HG02970 (cell line): ENCODE measurements at regions not wholly inside any gene's neighbourhood (a gene's known extent, or its start where the extent isn't known, plus 50 kb on each side); places are given as distances from the start of the nearest gene placed in this dataset.

ENCODE experiments used
- ATAC-seq: cut with Tn5 transposase; IDR thresholded peaks from one replicate; pipeline ENCODE4 v1.9.1; 2021; ENCODE audit warnings: mild to moderate bottlenecking, moderate library complexity, moderate number of reproducible peaks; ENCODE audit not compliant: unreplicated experiment, low FRiP score

DNA sequence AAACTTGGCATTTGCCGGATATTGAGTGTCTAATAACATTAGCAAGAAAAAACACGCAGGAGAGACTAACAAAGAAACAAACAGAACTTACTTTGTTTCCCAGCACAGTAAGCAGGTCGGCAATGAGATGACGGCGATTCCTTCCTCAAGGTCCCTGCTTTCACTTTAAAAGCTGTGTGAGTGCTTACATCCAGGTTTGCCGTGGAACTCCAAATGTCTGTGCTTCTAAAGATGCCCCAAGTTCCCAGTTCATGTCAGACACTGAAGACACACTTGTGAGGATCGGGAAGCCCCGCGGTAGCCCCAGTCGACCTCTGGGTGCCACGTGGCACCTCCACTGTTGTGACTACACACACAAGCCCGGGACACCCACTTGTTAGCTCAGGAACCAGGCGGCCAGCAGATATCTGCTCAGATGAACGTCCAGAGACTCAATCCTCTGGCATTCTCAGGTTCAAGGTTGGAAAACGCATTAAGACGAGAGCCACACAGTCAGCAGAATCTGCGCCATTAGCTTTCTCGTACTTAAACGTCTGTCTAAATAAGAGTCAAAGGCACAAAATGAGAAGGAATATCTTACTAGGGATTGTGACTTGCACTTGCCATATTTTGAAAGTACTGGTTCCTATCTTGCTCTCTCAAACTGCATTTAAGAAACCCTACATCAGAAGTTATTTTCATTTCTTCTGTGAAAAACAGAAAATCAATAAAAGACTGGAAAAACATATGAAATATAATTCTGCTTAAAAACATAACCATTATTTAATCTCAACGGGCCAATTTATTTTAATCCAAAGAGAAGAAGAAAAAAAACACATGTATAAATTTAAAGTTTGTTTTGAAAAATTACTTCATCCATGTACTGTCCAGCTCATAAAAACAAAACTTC lies 207.6 kb upstream of the KLF14 start:
- ATAC-seq = no peak

DNA sequence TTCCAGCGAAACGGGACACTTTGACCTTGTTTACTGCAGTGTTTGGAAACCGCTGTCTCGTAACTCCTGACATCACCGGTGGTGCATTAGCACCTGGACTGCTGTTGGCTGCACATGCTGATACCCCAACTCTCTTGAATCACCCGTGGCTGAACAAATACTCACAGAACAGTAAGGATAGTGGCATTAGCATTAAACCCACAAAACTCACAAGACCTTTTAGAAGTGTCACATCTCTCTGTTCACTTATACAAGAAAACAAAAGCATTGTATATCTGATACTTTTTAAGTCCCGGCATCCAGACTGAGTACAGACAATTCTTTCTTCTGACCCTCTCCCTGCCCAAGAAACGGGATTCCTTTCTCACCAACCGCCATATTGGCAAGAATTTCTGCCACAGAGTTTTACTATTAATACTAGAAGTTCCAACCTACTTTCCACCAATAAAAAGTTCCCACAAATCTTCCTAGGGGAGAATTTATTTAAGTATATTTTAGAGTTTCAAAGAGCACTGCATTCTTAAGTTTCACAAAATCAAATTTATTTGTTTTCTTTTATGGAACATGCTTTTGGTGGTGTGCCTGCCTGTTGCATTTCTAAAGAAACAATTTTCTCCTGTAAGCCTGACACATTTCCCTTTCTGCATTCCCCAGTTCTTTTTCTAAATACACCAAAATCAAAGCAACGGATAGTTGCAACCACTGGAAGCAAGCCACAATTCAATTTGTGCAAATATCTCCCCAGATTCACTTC lies 208.4 kb upstream of the KLF14 start:
- no peak for ATAC-seq

- ATAC-seq = no peak
Measured at GRCh38 chr7:130943336-130943901, 209.4 kb upstream of the KLF14 start.

- no peak for ATAC-seq
Measured at GRCh38 chr7:130943981-130944380, 210.0 kb upstream of the KLF14 start.

- ATAC-seq = no peak
Measured at GRCh38 chr7:130944997-130945396, 211.0 kb upstream of the KLF14 start.

GRCh38 chr7:130945411-130945811 lies 211.4 kb upstream of the KLF14 start:
- no peak for ATAC-seq

DNA sequence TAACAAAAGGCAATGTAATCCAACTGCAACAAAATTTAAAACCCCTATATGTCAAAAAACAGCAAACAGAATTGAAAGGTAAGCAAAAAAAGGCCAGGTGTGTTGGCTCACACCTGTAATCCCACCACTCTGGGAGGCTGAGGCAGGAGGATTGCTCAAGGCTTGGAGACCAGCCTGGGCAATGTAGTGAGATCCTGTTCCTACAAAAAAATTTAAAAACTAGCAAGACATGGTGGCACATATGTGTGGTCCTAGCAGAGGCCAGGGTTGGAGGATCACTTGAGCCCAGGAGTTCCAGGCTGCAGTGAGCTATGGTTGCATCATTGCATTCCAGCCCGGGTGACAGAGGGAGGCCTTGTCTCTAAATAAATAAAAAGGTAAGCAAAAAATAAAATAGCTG lies 212.1 kb upstream of the KLF14 start:
- ATAC-seq = no peak

DNA sequence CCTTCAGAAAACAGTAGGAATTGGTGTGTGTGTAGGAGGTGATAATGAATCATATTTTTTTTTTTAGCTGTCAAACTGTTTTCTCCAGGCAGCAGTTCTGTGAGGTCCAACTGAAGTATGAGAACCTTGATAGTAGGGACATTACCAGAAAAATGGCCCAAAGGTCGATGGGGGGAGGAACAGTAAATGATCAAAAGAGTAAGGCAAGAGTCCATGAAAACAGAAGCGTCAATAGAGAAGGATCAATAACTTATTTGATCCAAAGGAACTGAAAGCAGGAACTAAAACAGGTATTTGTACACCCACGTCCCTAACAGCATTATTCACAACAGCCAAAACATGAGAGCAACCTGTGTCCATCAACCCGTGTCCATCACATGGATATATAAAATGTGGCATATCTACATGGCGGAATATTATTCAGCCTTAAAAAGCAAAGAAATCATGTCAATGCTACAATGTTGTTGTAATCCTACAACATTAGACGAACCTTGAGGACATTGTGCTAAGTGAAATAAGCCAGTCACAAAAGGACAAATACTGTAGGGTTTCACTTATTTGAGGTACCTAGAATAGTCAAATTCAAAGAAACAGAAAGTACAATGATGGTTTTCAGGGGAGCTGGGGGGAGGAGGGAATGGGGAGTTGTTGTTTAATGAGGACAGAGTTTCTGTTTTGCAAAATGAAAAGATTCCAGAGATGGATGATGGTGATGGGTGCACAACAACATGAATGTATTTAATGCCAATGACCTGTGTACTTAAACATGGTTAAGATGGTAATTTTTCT lies 214.0 kb upstream of the KLF14 start:
- ATAC-seq = no peak

GRCh38 chr7:130948822-130949221 lies 214.8 kb upstream of the KLF14 start:
- ATAC-seq = no peak

GRCh38 chr7:130949550-130949949 lies 215.5 kb upstream of the KLF14 start:
- ATAC-seq = no peak

DNA sequence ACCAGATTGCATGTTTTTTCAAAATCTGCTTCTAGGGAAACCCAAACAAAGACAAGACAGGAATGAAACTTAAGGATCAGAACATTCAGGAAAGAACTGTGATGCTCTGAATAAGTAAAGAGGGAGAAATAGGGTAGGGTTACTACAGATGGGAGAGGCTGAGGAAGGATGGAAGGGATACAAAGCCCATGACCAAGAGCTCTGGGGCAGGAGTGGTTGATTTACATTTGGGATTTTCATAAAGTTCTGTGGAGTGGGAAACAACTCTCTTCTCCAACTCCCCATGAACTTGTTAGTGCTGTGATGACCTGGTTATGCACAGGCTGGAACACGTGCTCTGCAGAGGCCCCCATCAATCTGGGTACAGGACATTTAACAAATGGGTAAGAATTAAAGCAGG lies 216.0 kb upstream of the KLF14 start:
- ATAC-seq = no peak

GRCh38 chr7:130950741-130951140 lies 216.7 kb upstream of the KLF14 start:
- ATAC-seq = no peak

- ATAC-seq = no peak
Measured at GRCh38 chr7:130951303-130951975, 217.4 kb upstream of the KLF14 start.

DNA sequence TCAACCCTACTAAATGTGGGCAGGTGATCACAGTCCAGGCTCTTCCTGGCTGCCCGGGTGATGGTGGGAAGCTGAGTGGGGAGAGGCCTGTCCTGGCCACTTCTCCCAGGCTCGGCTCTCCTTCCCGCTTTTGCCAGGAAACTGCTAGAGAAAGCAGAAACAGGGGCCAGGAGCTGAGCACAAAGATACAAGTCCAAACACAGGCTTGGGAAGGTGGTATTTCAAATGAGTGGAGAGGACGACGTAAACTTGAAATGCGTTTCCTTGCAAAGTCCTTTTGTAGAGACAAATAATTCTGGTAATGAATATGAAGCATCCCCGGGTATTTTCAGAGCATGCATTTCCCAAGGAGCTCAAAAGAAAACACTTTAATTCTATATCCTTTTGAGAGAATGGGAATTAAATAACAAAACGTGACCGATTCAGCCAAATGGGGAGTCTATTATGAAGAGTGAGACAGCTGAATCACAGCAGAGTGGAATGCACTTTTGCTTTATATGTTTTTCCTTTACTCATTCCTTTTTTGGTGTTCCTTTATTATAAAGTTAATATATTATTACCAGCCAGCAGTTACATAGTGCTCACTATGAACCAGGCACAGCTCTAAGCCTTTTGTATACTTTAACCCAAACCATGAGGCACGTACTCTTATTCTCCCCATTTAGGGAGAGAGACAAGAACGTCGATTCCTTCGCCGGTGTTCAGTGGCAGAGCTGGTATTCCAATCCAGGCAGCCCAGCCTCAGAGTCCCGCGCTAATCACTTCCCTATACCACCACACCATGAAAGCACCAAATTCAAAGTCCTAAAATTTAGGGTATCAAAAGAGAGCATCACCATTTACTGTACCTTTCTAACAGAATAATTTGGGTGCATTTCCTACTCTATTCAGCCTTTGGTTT lies 218.2 kb upstream of the KLF14 start:
- no peak for ATAC-seq

- no peak for ATAC-seq
Measured at GRCh38 chr7:130953196-130953595, 219.2 kb upstream of the KLF14 start.

DNA sequence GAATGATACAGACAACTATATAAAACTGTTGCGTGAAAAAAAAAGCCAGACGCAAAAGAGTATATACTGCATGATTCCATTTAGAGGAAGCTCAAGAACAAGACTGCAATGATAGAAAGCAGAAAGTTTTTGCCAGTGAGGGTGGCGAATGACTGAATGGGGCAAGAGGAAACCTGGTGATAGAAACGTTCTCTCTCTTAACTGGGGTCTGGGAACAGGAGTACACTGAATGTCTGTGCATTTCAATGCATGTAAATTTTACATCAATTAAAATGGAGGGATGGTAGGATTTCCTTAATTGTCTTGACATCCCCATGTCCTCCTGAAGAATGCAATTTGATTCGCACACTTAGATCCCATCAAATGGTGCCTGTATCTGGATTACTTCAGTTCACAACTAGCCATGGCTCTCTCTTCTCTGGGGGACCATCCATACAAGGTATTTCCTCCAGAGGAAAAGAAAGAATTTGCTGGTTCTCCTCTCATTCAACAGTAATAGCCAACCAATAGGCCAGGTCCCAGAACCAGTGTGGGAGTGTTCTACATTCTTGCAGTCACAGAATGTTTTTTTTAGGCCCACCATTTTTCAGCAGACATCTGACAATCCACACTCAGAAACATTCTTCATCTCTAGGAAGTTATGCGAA lies 221.0 kb upstream of the KLF14 start:
- no peak for ATAC-seq

GRCh38 chr7:130955565-130955919 lies 221.5 kb upstream of the KLF14 start:
- ATAC-seq = no peak

- ATAC-seq = no peak
Measured at GRCh38 chr7:130956417-130957136, 222.6 kb upstream of the KLF14 start.
